Panc1 (cell line): ENCODE measurements at regions not wholly inside any gene's neighbourhood (a gene's known extent, or its start where the extent isn't known, plus 50 kb on each side); places are given as distances from the start of the nearest gene placed in this dataset.

Source experiments
- ATAC-seq: fragments of 200-7000 bp; cut with Tn5 transposase; 2 replicates; pipeline ENCODE4 v1.9.1; 2020; ENCODE audit warnings: mild to moderate bottlenecking, moderate library complexity
- BruUV-seq: library from RNA; stranded (reverse); fragments of 400-500 nt; replicated peaks from 2 replicates; lab custom pipeline; 2021; lab: Mats Ljungman, UMichigan
- CTCF ChIA-PET: fragments of 300-600 bp; sonication (Branson Sonifier 250); formaldehyde crosslinking; loops from one replicate; lab custom pipeline; 2022; ENCODE audit warnings: antibody characterized with exemption; lab: Charles Lee
- POLR2A ChIA-PET: fragments of 300-600 bp; sonication (Branson Sonifier 250); formaldehyde crosslinking; loops from one replicate; lab custom pipeline; 2022; ENCODE audit warnings: antibody characterized with exemption; lab: Charles Lee
- DNase-seq: peaks from one replicate; pipeline ENCODE4 v3.0.0-alpha.2; 2010; ENCODE audit warnings: low read depth, low spot score
- H3K27ac ChIP-seq: 2 replicates; pipeline ENCODE4 v1.5.1; 2011; ENCODE audit warnings: mild to moderate bottlenecking, low read length, inconsistent platforms
- H3K27me3 ChIP-seq: fragments of 200-500 bp; sonication (Bioruptor generic); 2 replicates; pipeline ENCODE4 v1.6.0; 2014; ENCODE audit warnings: low read length, inconsistent platforms; ENCODE audit not compliant: control insufficient read depth, insufficient read depth
- H3K36me3 ChIP-seq: fragments of 200-500 bp; sonication (Bioruptor generic); 2 replicates; pipeline ENCODE4 v1.5.1; 2014; ENCODE audit warnings: inconsistent platforms, mild to moderate bottlenecking, low read length, moderate library complexity; ENCODE audit not compliant: control insufficient read depth, insufficient read depth
- H3K4me1 ChIP-seq: 2 replicates; pipeline ENCODE4 v1.5.1; 2011; ENCODE audit warnings: inconsistent platforms, mild to moderate bottlenecking, low read length, moderate library complexity; ENCODE audit not compliant: control insufficient read depth, insufficient read depth
- H3K4me3 ChIP-seq, 2 experiments: 2 replicates each; pipeline ENCODE4 v1.5.1; 2011 to 2012; ENCODE audit warnings: low read depth in 2 of 2, low read length in 2 of 2, mild to moderate bottlenecking in 2 of 2, inconsistent platforms in 1 of 2, moderate library complexity in 1 of 2
- H3K9me3 ChIP-seq: fragments of 200-500 bp; sonication (Bioruptor generic); 2 replicates; pipeline ENCODE4 v1.5.1; 2014; ENCODE audit warnings: low read depth, mild to moderate bottlenecking, inconsistent platforms, low read length, moderate library complexity; ENCODE audit not compliant: control insufficient read depth, insufficient read depth
- CTCF ChIP-seq: fragments of 450-650 bp; IDR thresholded peaks from 2 replicates; pipeline ENCODE4 v1.5.1; 2017; ENCODE audit warnings: mild to moderate bottlenecking
- POLR2AphosphoS5 ChIP-seq: IDR thresholded peaks from 2 replicates; pipeline ENCODE4 v1.6.1; 2012; ENCODE audit warnings: mild to moderate bottlenecking, low read depth, low read length, moderate library complexity
- REST ChIP-seq, 2 experiments: IDR thresholded peaks; 2 replicates each; pipeline ENCODE4 v1.6.1; 2011 to 2012; ENCODE audit warnings: low read depth in 2 of 2, control low read depth in 1 of 2, low read length in 1 of 2, mild to moderate bottlenecking in 1 of 2, moderate library complexity in 1 of 2; ENCODE audit not compliant: insufficient read depth in 1 of 2
- SIN3A ChIP-seq: IDR thresholded peaks from 2 replicates; pipeline ENCODE4 v1.6.1; 2012; ENCODE audit warnings: low read depth, mild to moderate bottlenecking, low read length, moderate library complexity, borderline replicate concordance; ENCODE audit not compliant: insufficient read depth
- TCF7L2 ChIP-seq: IDR thresholded peaks from 2 replicates; pipeline ENCODE4 v1.6.1; 2011; ENCODE audit warnings: mild to moderate bottlenecking, low read depth, low read length, inconsistent platforms
- in situ Hi-C: cut with HindIII; loops from 2 replicates; pipeline ENCODE4 v1.10.0; 2016; ENCODE audit warnings: low sequenced_read_pairs, low pct_unique_long_range_greater_than_20kb
- intact Hi-C: fragments of 100-400 bp; cut with micrococcal nuclease; formaldehyde crosslinking; loops from one replicate; pipeline ENCODE4 v1.10.0; 2022; ENCODE audit not compliant: unreplicated experiment

GRCh38 chr9:86843206-86843605 lies 104.1 kb downstream of the GAS1 start:
- CTCF ChIA-PET, result no interaction called here
- Histone ChIP-seq H3K27ac (no peak overlapping the region), H3K9me3 (no peaks in the 10 kb centered on the region), H3K27me3 (no peaks in the 10 kb centered on the region), H3K4me3 (no peak overlapping the region), H3K36me3 (no peaks in the 10 kb centered on the region), H3K4me1 (no peaks in the 10 kb centered on the region)
- intact Hi-C loops (no loop called here), in situ Hi-C loops (no loop called here)
- no peak for TF ChIP-seq TCF7L2
- no peak for TF ChIP-seq REST (IDR thresholded peaks at IDR 0.05; ENCODE audit: insufficient read depth in 1 of 2, low read depth in 2 of 2, low read length in 1 of 2)
- TF ChIP-seq CTCF, result no peak
- no peak for TF ChIP-seq POLR2AphosphoS5
- TF ChIP-seq SIN3A, result no peak
- no TSS peak for BruUV-seq
- DNase-seq (no peak), ATAC-seq (no peak)
- POLR2A ChIA-PET, result no interaction called here

- in situ Hi-C loops (no loop called here), intact Hi-C loops (no loop called here)
- Histone ChIP-seq H3K27ac (no peak overlapping the region), H3K9me3 (no peaks in the 10 kb centered on the region), H3K27me3 (no peaks in the 10 kb centered on the region), H3K36me3 (no peaks in the 10 kb centered on the region), H3K4me3 (no peak overlapping the region), H3K4me1 (no peaks in the 10 kb centered on the region)
- no TSS peak for BruUV-seq
- DNase-seq (no peak), ATAC-seq (no peak)
- ChIA-PET CTCF (interaction anchor here (0.6 kb wide), 1 partner anchor 155 kb away, joined by 9 read pairs; no protein-coding TSS in a partner anchor), POLR2A (no interaction called here)
- no peak for TF ChIP-seq SIN3A
- TF ChIP-seq REST (IDR thresholded peaks at IDR 0.05; ENCODE audit: insufficient read depth in 1 of 2, low read depth in 2 of 2, low read length in 1 of 2), result no peak
- TF ChIP-seq TCF7L2, result no peak
- TF ChIP-seq POLR2AphosphoS5, result no peak
- no peak for TF ChIP-seq CTCF
Observed at GRCh38 chr9:86842573-86842972, 104.7 kb downstream of the GAS1 start.
